NCI-H510A (cell line): ENCODE measurements at regions not wholly inside any gene's neighbourhood (a gene's known extent, or its start where the extent isn't known, plus 50 kb on each side); places are given as distances from the start of the nearest gene placed in this dataset.

Experiments used
- DNase-seq: peaks from one replicate; lab custom pipeline; 2025; lab: John Stamatoyannopoulos, UW

- DNase-seq, result no peak
Observed at GRCh38 chr13:111909971-111910671, 156.8 kb upstream of the SOX1 start.

- DNase-seq, result no peak
Observed at GRCh38 chr13:111911121-111911720, 155.7 kb upstream of the SOX1 start.

GRCh38 chr13:111911754-111912452, 155.0 kb upstream of the SOX1 start:
- DNase-seq, result no peak

GRCh38 chr13:111912453-111912866, 154.5 kb upstream of the SOX1 start:
- no peak for DNase-seq

GRCh38 chr13:111912991-111913760, 153.8 kb upstream of the SOX1 start:
- no peak for DNase-seq

- DNase-seq, result no peak
Observed at GRCh38 chr13:111913761-111914140, 153.2 kb upstream of the SOX1 start.

GRCh38 chr13:111914241-111915103, 152.5 kb upstream of the SOX1 start:
- no peak for DNase-seq

GRCh38 chr13:111915104-111915551, 151.8 kb upstream of the SOX1 start:
- DNase-seq, result no peak

- DNase-seq, result no peak
Observed at GRCh38 chr13:111916201-111916600, 150.7 kb upstream of the SOX1 start.

- no peak for DNase-seq
Observed at GRCh38 chr13:111917086-111917485, 149.9 kb upstream of the SOX1 start.

GRCh38 chr13:111917901-111918300, 149.0 kb upstream of the SOX1 start:
- DNase-seq, result no peak

GRCh38 chr13:111919286-111919685, 147.7 kb upstream of the SOX1 start:
- DNase-seq, result no peak

GRCh38 chr13:111919849-111920248, 147.1 kb upstream of the SOX1 start:
- no peak for DNase-seq

- no peak for DNase-seq
Observed at GRCh38 chr13:111920306-111920931, 146.5 kb upstream of the SOX1 start.

GRCh38 chr13:111920932-111921705, 145.8 kb upstream of the SOX1 start:
- no peak for DNase-seq

GRCh38 chr13:111922086-111922485, 144.9 kb upstream of the SOX1 start:
- DNase-seq, result no peak

GRCh38 chr13:111923439-111923838, 143.5 kb upstream of the SOX1 start:
- DNase-seq, result no peak

- DNase-seq, result no peak
Observed at GRCh38 chr13:111923991-111924677, 142.8 kb upstream of the SOX1 start.

GRCh38 chr13:111924678-111925075, 142.3 kb upstream of the SOX1 start:
- DNase-seq, result no peak
